HepG2 (cell line): ENCODE measurements at regions not wholly inside any gene's neighbourhood (a gene's known extent, or its start where the extent isn't known, plus 50 kb on each side); places are given as distances from the start of the nearest gene placed in this dataset.

Source experiments
- CSRNP2 ChIP-seq: sonication (generic); formaldehyde crosslinking; conservative IDR thresholded peaks from 2 replicates; pipeline ENCODE4 v1.8.0; 2022; ENCODE audit warnings: low read depth, missing genetic modification reagents
- DNMT3B ChIP-seq: conservative IDR thresholded peaks from 2 replicates; pipeline ENCODE4 v1.6.1; 2016; ENCODE audit warnings: missing biosample characterization, control low read depth
- GABPB1 ChIP-seq: IDR thresholded peaks from 2 replicates; pipeline ENCODE4 v1.6.1; 2016; ENCODE audit warnings: mild to moderate bottlenecking, missing genetic modification reagents, moderate library complexity, missing compliant biosample characterization
- GPN1 ChIP-seq: sonication (generic); formaldehyde crosslinking; IDR thresholded peaks from 2 replicates; pipeline ENCODE4 v1.5.1; 2020; ENCODE audit warnings: missing genetic modification reagents, borderline replicate concordance
- KAT2B ChIP-seq: fragments of 150-350 bp; IDR thresholded peaks from 2 replicates; pipeline ENCODE4 v1.6.1; 2014; ENCODE audit warnings: low read depth, low read length, borderline replicate concordance
- MIER2 ChIP-seq: IDR thresholded peaks from 2 replicates; pipeline ENCODE4 v1.6.1; 2016; ENCODE audit warnings: missing biosample characterization, missing genetic modification reagents
- MLXIP ChIP-seq: sonication (generic); formaldehyde crosslinking; IDR thresholded peaks from 2 replicates; pipeline ENCODE4 v1.9.0; 2021; ENCODE audit warnings: missing genetic modification reagents, borderline replicate concordance
- NFIB ChIP-seq: sonication (generic); formaldehyde crosslinking; IDR thresholded peaks from 2 replicates; pipeline ENCODE4 v1.9.0; 2021; ENCODE audit warnings: missing genetic modification reagents, mild to moderate bottlenecking, borderline replicate concordance
- NR2F6 ChIP-seq, 2 experiments: IDR thresholded peaks; 2 replicates each; pipeline ENCODE4 v1.6.1; 2016; ENCODE audit warnings: antibody characterized with exemption in 1 of 2, mild to moderate bottlenecking in 1 of 2
- POGZ ChIP-seq: sonication (generic); formaldehyde crosslinking; IDR thresholded peaks from 2 replicates; pipeline ENCODE4 v1.4.0; 2020; ENCODE audit warnings: mild to moderate bottlenecking, missing genetic modification reagents
- REPIN1 ChIP-seq: sonication (generic); formaldehyde crosslinking; IDR thresholded peaks from 2 replicates; pipeline ENCODE4 v1.8.0; 2022; ENCODE audit warnings: missing genetic modification reagents, low read depth, mild to moderate bottlenecking, borderline replicate concordance
- SMARCE1 ChIP-seq: fragments of 450-650 bp; IDR thresholded peaks from 2 replicates; pipeline ENCODE4 v1.6.1; 2017; ENCODE audit warnings: borderline replicate concordance
- SOX6 ChIP-seq, 2 experiments: fragments of 450-650 bp in 1 of 2; sonication (generic) in 1 of 2; formaldehyde crosslinking in 1 of 2; IDR thresholded peaks; 2 replicates each; pipeline versions ENCODE4 v1.4.0 to v1.6.1; 2017 to 2020; ENCODE audit warnings: antibody characterized with exemption in 1 of 2, mild to moderate bottlenecking in 1 of 2, missing genetic modification reagents in 1 of 2
- TBP ChIP-seq: sonication (generic); formaldehyde crosslinking; IDR thresholded peaks from 2 replicates; pipeline ENCODE4 v1.5.0; 2020; ENCODE audit warnings: missing genetic modification reagents
- ZFP1 ChIP-seq: IDR thresholded peaks from 2 replicates; pipeline ENCODE4 v1.6.1; 2016
- ZFP90 ChIP-seq: sonication (generic); formaldehyde crosslinking; IDR thresholded peaks from 2 replicates; pipeline ENCODE4 v1.8.0; 2022; ENCODE audit warnings: missing genetic modification reagents, mild to moderate bottlenecking, inconsistent platforms, borderline replicate concordance
- ZHX1 ChIP-seq: sonication (generic); formaldehyde crosslinking; IDR thresholded peaks from 2 replicates; pipeline ENCODE4 v1.8.1; 2022; ENCODE audit warnings: low read depth, mild to moderate bottlenecking, missing genetic modification reagents
- ZNF230 ChIP-seq: sonication (generic); formaldehyde crosslinking; IDR thresholded peaks from 2 replicates; pipeline ENCODE4 v1.4.0; 2020; ENCODE audit warnings: mild to moderate bottlenecking, missing genetic modification reagents
- ZNF275 ChIP-seq: sonication (generic); formaldehyde crosslinking; IDR thresholded peaks from 2 replicates; pipeline ENCODE4 v1.8.0; 2022; ENCODE audit warnings: missing genetic modification reagents, mild to moderate bottlenecking, inconsistent platforms, borderline replicate concordance
- ZNF614 ChIP-seq: IDR thresholded peaks from 2 replicates; pipeline ENCODE4 v1.6.1; 2018; ENCODE audit warnings: missing biosample characterization, missing genetic modification reagents, inconsistent platforms, borderline replicate concordance

GRCh38 chr11:27281740-27282590 is 81.0 kb downstream of the CCDC34 start (continued):
- TF ChIP-seq TBP (no peak), ZNF275 (CRISPR knock-in tag) (no peak), POGZ (CRISPR knock-in tag) (0 out of 2 replicates have a peak, but pooled peaks have one; percentile 15), GPN1 (CRISPR knock-in tag) (no peak), ZNF614 (CRISPR knock-in tag) (0 out of 2 replicates have a peak, but pooled peaks have one; percentile 15), SOX6 (IDR thresholded peaks at IDR 0.05) (no peak), SOX6 (CRISPR knock-in tag; IDR thresholded peaks at IDR 0.05) (no peak; the same call in 1 of the 2 replicates), SMARCE1 (no peak), ZFP90 (CRISPR knock-in tag) (no peak), NR2F6 (IDR thresholded peaks at IDR 0.05) (peak; percentile 51; the same call in 1 of the 2 replicates), NR2F6 (CRISPR knock-in tag; IDR thresholded peaks at IDR 0.05) (0 out of 2 replicates have a peak, but pooled peaks have one; percentile 62), GABPB1 (CRISPR knock-in tag) (no peak), MIER2 (no peak), ZHX1 (no peak), ZFP1 (CRISPR knock-in tag) (no peak), REPIN1 (CRISPR knock-in tag) (no peak), ZNF230 (CRISPR knock-in tag) (peak; percentile 31; the same call in 1 of the 2 replicates), NFIB (CRISPR knock-in tag) (no peak), KAT2B (no peak), CSRNP2 (CRISPR knock-in tag) (no peak), DNMT3B (CRISPR knock-in tag) (no peak), MLXIP (CRISPR knock-in tag) (no peak)
